Calu3 (cell line): ENCODE measurements at regions not wholly inside any gene's neighbourhood (a gene's known extent, or its start where the extent isn't known, plus 50 kb on each side); places are given as distances from the start of the nearest gene placed in this dataset.

Source experiments
- BruUV-seq: library from RNA; stranded (reverse); fragments of 400-500 nt; replicated peaks from 2 replicates; lab custom pipeline; 2021; lab: Mats Ljungman, UMichigan
- CTCF ChIA-PET: fragments of 300-600 bp; sonication (Branson Sonifier 250); formaldehyde crosslinking; loops from one replicate; lab custom pipeline; 2022; ENCODE audit warnings: antibody characterized with exemption; lab: Charles Lee
- DNase-seq: peaks from one replicate; pipeline ENCODE4 v3.0.0; 2022
- H3K27ac Mint-ChIP-seq: one replicate; pipeline ENCODE4 v1.8.0; 2022; ENCODE audit warnings: mixed read lengths; ENCODE audit not compliant: unreplicated experiment
- H3K27me3 Mint-ChIP-seq: one replicate; pipeline ENCODE4 v1.8.0; 2022; ENCODE audit warnings: mixed read lengths; ENCODE audit not compliant: unreplicated experiment
- H3K36me3 Mint-ChIP-seq: one replicate; pipeline ENCODE4 v1.8.0; 2022; ENCODE audit warnings: mild to moderate bottlenecking, moderate library complexity, mixed read lengths; ENCODE audit not compliant: insufficient read depth, unreplicated experiment
- H3K4me1 Mint-ChIP-seq: one replicate; pipeline ENCODE4 v1.8.0; 2022; ENCODE audit warnings: mild to moderate bottlenecking, low read depth, mixed read lengths; ENCODE audit not compliant: unreplicated experiment
- H3K4me3 Mint-ChIP-seq: one replicate; pipeline ENCODE4 v1.8.0; 2022; ENCODE audit warnings: mild to moderate bottlenecking, low read depth, moderate library complexity, mixed read lengths; ENCODE audit not compliant: unreplicated experiment
- H3K9me3 Mint-ChIP-seq: one replicate; pipeline ENCODE4 v1.8.0; 2022; ENCODE audit warnings: low read depth, mixed read lengths; ENCODE audit not compliant: unreplicated experiment
- intact Hi-C: fragments of 100-400 bp; cut with micrococcal nuclease; formaldehyde crosslinking; loops from one replicate; pipeline ENCODE4 v1.10.0; 2022; ENCODE audit not compliant: unreplicated experiment
- TF ChIP-seq, protein P1 (sequence below): fragments of 200-600 bp; IDR thresholded peaks from one replicate; pipeline ENCODE4 v1.8.0; 2022; ENCODE audit warnings: antibody characterized with exemption; ENCODE audit not compliant: unreplicated experiment

GRCh38 chr13:48908381-48909055, 67.2 kb upstream of the FNDC3A start:
- no peaks in the 10 kb centered on the region for H3K27me3 Mint-ChIP-seq
- H3K9me3 Mint-ChIP-seq, result no peaks in the 10 kb centered on the region
- H3K4me3 Mint-ChIP-seq, result no peak overlapping the region
- no TSS peak for BruUV-seq
- H3K36me3 Mint-ChIP-seq, result no peaks in the 10 kb centered on the region
- H3K4me1 Mint-ChIP-seq, result peaks cover 38% of the 10 kb centered on the region
- H3K27ac Mint-ChIP-seq, result peak overlapping the region; percentile 30
- intact Hi-C loops, result loop anchor here (5.0 kb wide), 1 partner anchor 69 kb away; the partner anchor contains the start of gene FNDC3A
- TF ChIP-seq, protein P1, sequence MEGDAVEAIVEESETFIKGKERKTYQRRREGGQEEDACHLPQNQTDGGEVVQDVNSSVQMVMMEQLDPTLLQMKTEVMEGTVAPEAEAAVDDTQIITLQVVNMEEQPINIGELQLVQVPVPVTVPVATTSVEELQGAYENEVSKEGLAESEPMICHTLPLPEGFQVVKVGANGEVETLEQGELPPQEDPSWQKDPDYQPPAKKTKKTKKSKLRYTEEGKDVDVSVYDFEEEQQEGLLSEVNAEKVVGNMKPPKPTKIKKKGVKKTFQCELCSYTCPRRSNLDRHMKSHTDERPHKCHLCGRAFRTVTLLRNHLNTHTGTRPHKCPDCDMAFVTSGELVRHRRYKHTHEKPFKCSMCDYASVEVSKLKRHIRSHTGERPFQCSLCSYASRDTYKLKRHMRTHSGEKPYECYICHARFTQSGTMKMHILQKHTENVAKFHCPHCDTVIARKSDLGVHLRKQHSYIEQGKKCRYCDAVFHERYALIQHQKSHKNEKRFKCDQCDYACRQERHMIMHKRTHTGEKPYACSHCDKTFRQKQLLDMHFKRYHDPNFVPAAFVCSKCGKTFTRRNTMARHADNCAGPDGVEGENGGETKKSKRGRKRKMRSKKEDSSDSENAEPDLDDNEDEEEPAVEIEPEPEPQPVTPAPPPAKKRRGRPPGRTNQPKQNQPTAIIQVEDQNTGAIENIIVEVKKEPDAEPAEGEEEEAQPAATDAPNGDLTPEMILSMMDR, result no peak
- no peak for DNase-seq
- CTCF ChIA-PET, result no interaction called here

- H3K36me3 Mint-ChIP-seq, result no peaks in the 10 kb centered on the region
- DNase-seq, result no peak
- H3K4me1 Mint-ChIP-seq, result peaks cover 38% of the 10 kb centered on the region
- intact Hi-C loops, result loop anchor here (5.0 kb wide), 1 partner anchor 68 kb away; the partner anchor contains the start of gene FNDC3A
- TF ChIP-seq, protein P1, result no peak
- peak overlapping the region; percentile 30 for H3K27ac Mint-ChIP-seq
- no peaks in the 10 kb centered on the region for H3K9me3 Mint-ChIP-seq
- BruUV-seq, result no TSS peak
- H3K4me3 Mint-ChIP-seq, result no peak overlapping the region
- CTCF ChIA-PET, result interaction anchor here (0.7 kb wide), 1 partner anchor 871 kb away, joined by 3 read pairs; no protein-coding TSS in a partner anchor
- H3K27me3 Mint-ChIP-seq, result no peaks in the 10 kb centered on the region
These were observed 66.7 kb upstream of the FNDC3A start for GRCh38 chr13:48909056-48909389.

DNA sequence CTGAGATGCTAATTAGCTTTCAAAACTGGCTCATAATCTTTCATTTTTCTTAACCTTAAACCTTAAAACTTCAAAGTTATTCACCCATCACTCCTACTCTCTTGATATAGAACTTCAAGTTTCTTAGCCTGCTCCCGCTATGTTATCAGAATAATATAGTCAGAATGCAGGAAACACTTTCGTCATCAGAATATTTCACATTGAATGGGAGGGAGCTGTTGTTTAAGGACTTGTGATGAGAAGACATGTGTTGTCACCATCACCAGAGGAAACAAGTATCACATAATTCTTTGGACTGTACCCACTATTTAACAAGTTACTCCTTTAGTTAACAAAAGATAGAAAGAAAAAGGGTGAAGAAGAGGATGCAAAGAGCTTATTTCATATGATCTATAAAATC, 65.0 kb upstream of the FNDC3A start:
- peaks cover 1% of the 10 kb centered on the region for H3K9me3 Mint-ChIP-seq
- CTCF ChIA-PET, result no interaction called here
- H3K4me3 Mint-ChIP-seq, result no peak overlapping the region
- intact Hi-C loops, result no loop called here
- TF ChIP-seq, protein P1, result no peak
- H3K27me3 Mint-ChIP-seq, result no peaks in the 10 kb centered on the region
- H3K27ac Mint-ChIP-seq, result no peak overlapping the region
- no peak for DNase-seq
- no peaks in the 10 kb centered on the region for H3K36me3 Mint-ChIP-seq
- no TSS peak for BruUV-seq
- peaks cover 37% of the 10 kb centered on the region for H3K4me1 Mint-ChIP-seq

DNA sequence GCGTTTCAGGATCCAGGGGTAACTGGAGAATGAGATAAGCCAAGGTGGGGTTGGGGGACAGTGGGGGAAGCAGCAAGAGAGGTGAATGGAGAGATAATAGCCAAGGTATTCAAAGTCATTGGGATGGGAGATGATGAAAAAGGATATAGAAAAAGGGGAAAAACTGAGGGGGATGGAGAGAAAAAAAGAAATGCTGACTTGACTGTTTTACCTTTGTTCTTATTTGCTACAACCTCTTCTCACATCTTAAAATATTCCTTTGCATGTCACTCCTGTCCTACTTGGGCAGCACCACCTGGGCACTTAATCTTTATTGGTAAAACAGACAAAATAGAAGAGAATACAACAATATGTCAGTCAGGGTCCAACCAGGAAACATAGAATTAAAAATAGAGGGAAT, 56.0 kb upstream of the FNDC3A start:
- H3K36me3 Mint-ChIP-seq, result no peaks in the 10 kb centered on the region
- TF ChIP-seq, protein P1, result no peak
- no peak overlapping the region for H3K27ac Mint-ChIP-seq

More for the DNA sequence above, 56.0 kb upstream of the FNDC3A start:
- BruUV-seq, result no TSS peak
- no peak overlapping the region for H3K4me3 Mint-ChIP-seq
- CTCF ChIA-PET, result no interaction called here
- H3K4me1 Mint-ChIP-seq, result no peaks in the 10 kb centered on the region
- H3K9me3 Mint-ChIP-seq, result peaks cover 5% of the 10 kb centered on the region
- no peaks in the 10 kb centered on the region for H3K27me3 Mint-ChIP-seq
- intact Hi-C loops, result no loop called here
- no peak for DNase-seq
